Progenitor cell of endocrine pancreas (in vitro differentiated cells): ENCODE measurements at regions not wholly inside any gene's neighbourhood (a gene's known extent, or its start where the extent isn't known, plus 50 kb on each side); places are given as distances from the start of the nearest gene placed in this dataset.

Experiments used
- DNase-seq: peaks from one replicate; pipeline ENCODE4 v3.0.0; 2021; ENCODE audit warnings: low spot score; ENCODE audit not compliant: unreplicated experiment
- H3K27ac Mint-ChIP-seq: 2 replicates; pipeline ENCODE4 v1.8.0; 2021; ENCODE audit warnings: mild to moderate bottlenecking, moderate library complexity, mixed read lengths
- H3K27me3 Mint-ChIP-seq: 2 replicates; pipeline ENCODE4 v1.8.0; 2021; ENCODE audit warnings: mixed read lengths
- H3K36me3 Mint-ChIP-seq: 2 replicates; pipeline ENCODE4 v1.8.0; 2022; ENCODE audit warnings: mixed read lengths; ENCODE audit not compliant: insufficient read depth
- H3K4me1 Mint-ChIP-seq: 2 replicates; pipeline ENCODE4 v1.8.0; 2021; ENCODE audit warnings: low read depth, mixed read lengths
- H3K4me3 Mint-ChIP-seq: 2 replicates; pipeline ENCODE4 v1.8.0; 2021; ENCODE audit warnings: low read depth, mild to moderate bottlenecking, moderate library complexity, mixed read lengths
- H3K9me3 Mint-ChIP-seq: 2 replicates; pipeline ENCODE4 v1.8.0; 2021; ENCODE audit warnings: low read depth, mixed read lengths
- CTCF ChIP-seq: fragments of 200-600 bp; sonication (generic); IDR thresholded peaks from one replicate; pipeline ENCODE4 v1.5.0; 2021; ENCODE audit warnings: antibody characterized with exemption, mild to moderate bottlenecking; ENCODE audit not compliant: unreplicated experiment

DNA sequence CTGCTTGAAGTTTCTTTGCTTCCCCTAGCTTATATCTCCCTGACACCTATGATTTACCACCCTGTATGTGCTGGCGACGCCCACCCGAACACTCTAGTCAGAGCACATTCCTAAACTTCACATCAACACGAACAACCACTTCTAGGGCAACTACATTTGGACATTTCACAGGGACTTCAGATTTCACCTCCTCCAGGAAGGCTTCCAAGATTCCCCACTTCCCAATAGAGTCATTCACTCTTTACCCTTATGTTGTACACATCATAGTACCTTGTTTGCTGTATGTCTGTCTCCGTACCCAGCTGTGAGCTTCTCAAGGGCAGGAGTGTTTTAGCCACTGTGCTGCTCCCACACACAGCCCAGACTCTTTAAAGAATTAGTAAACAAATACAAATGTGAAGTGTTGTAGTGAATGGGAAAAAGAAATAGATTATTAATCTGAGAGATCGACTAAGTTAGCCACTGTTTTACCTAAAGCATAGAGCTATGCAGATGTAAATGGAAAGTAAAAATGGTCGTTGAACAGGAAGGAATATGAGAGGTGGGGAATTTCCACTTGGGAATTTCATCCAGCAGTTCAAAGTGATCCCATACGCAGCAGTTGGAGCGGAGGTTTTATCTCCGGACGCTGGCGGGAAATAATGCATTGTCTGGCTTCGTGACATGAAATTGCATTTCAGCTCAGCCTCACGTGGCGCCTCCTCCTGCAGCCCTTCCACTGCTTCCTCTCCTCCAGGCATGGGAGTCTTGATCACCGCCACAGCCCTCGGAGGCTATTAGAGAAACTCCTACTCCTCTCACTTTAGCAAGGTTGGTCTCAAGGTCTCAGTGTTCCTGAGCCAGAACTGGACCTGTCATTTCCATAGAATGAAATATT, 233.4 kb upstream of the COPS8 start:
- no peaks in the 10 kb centered on the region for H3K9me3 Mint-ChIP-seq
- no peak overlapping the region for H3K4me3 Mint-ChIP-seq
- no peak overlapping the region for H3K27ac Mint-ChIP-seq
- peaks cover 36% of the 10 kb centered on the region for H3K4me1 Mint-ChIP-seq
- no peak for DNase-seq
- TF ChIP-seq CTCF: no peak
- no peaks in the 10 kb centered on the region for H3K36me3 Mint-ChIP-seq
- peaks cover 40% of the 10 kb centered on the region for H3K27me3 Mint-ChIP-seq

DNA sequence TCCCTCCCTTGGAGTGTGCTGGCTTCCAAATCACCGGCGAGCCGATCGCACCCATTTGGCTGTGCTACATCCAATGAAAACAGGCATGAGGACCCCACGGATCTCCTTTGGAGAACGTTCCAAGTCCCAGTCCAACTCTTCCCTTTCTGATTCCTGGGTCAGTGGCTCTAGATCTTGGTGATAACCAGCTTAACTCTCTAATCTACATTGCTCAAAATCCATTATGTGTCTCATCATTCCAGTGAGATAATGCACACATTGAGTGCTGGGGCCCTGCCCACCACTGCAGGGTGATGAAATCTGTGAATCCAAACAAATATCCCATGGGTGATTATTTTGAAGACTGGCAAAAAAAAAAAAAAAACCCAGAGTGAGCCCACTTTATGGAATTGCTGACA, 232.7 kb upstream of the COPS8 start:
- no peak overlapping the region for H3K27ac Mint-ChIP-seq
- no peak overlapping the region for H3K4me3 Mint-ChIP-seq
- H3K36me3 Mint-ChIP-seq: no peaks in the 10 kb centered on the region
- H3K9me3 Mint-ChIP-seq: no peaks in the 10 kb centered on the region
- peaks cover 45% of the 10 kb centered on the region for H3K27me3 Mint-ChIP-seq
- no peak for DNase-seq
- peaks cover 34% of the 10 kb centered on the region for H3K4me1 Mint-ChIP-seq
- no peak for TF ChIP-seq CTCF

DNA sequence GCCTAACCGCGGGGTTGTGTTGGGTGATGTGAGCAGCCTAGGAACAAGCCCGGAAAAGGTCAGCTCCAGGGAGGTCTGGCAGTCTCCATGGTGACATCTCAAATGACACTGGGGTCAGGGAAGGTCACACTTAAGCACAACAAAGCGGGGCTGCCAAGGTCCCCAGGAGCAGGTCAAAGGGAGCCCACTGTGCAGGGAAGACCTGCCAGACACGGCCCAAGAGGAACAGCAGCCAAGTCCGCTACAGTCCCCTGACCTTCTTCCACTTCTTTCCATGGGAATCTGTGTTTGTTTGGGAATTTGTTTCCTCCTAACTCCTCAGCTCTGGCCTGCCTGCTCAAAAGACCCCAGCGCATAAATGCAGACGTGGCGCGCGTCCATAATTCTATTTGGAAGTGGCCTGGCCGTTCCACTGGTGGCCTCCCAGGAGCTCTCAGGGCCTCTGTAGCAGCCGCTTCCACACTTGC, 232.1 kb upstream of the COPS8 start:
- no peak for DNase-seq
- no peaks in the 10 kb centered on the region for H3K36me3 Mint-ChIP-seq
- H3K9me3 Mint-ChIP-seq: no peaks in the 10 kb centered on the region
- no peak overlapping the region for H3K4me3 Mint-ChIP-seq
- no peak for TF ChIP-seq CTCF
- no peak overlapping the region for H3K27ac Mint-ChIP-seq
- peaks cover 48% of the 10 kb centered on the region for H3K27me3 Mint-ChIP-seq
- peaks cover 29% of the 10 kb centered on the region for H3K4me1 Mint-ChIP-seq

DNA sequence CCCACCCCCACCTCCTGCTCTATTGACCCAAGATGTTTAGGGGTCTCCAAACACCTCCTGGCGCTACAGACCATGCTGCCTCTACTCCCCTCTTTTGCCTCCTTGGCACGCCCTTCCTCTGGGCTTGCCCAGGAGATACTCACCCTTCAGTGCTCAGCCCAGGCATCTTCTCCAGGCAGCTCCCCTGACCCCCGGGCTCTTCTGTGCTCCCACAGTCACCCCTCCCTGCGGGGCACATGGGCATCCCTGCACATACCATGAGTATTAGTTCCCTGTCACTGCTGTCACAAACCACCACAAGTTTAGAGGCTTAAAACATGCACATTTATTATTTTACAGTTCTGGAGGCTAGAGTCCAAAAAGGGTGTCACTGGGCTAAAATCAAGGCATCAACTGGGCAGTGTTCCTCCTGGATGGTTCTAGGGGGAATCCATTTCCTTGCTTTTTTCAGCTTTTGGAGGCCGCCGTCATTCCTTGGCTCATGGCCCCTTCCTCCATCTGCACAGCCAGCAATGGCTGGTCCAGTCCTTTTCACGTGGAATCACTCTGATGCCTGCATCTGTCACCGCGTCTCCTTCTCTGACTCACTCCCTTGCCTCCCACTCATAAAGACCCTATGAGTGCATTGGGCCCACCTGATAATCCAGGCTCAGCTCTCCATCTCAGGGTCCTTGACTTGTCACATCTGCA, 230.4 kb upstream of the COPS8 start:
- Mint-ChIP-seq H3K27ac (no peak overlapping the region), H3K4me1 (peaks cover 28% of the 10 kb centered on the region)
- no peak for DNase-seq

More for the DNA sequence above, 230.4 kb upstream of the COPS8 start:
- Mint-ChIP-seq H3K9me3 (no peaks in the 10 kb centered on the region), H3K4me3 (no peak overlapping the region), H3K36me3 (no peaks in the 10 kb centered on the region), H3K27me3 (peaks cover 53% of the 10 kb centered on the region)
- no peak for TF ChIP-seq CTCF
